HG03469 (cell line): ENCODE measurements at regions not wholly inside any gene's neighbourhood (a gene's known extent, or its start where the extent isn't known, plus 50 kb on each side); places are given as distances from the start of the nearest gene placed in this dataset.
"Not testable (repeated sequence)": the region's sequence is repeated elsewhere in the genome, so short reads cannot be mapped to it uniquely, and the experiment has no call there.

Experiments used
- ATAC-seq: cut with Tn5 transposase; IDR thresholded peaks from one replicate; pipeline ENCODE4 v1.9.1; 2021; ENCODE audit warnings: mild to moderate bottlenecking, moderate library complexity, moderate number of reproducible peaks; ENCODE audit not compliant: unreplicated experiment

GRCh38 chr5:66234241-66234640, 90.1 kb downstream of the SREK1 start:
- ATAC-seq, result no peak

DNA sequence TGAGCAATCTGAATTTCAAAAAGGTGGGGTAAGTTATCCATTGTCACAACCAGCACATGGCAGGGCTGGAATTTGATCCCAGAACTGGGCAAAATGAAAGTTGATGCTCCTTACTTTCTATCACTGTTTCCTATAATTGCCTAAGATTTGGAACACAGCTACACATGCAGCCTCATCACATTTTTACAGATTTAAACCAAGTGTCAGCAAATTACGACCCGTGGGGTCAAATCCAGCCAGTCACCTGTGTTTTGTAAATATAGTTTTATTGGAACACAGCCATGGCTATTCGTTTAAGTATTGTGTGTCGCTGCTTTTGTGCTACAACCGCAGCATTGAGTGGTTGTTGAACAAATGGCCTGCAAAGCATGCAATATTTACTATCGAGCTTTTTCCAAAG, 94.3 kb downstream of the SREK1 start:
- no peak for ATAC-seq

GRCh38 chr5:66239034-66239433, 94.9 kb downstream of the SREK1 start:
- ATAC-seq, result no peak

GRCh38 chr5:66241136-66241825, 97.2 kb downstream of the SREK1 start:
- ATAC-seq, result no peak

GRCh38 chr5:66242050-66242715, 98.1 kb downstream of the SREK1 start:
- ATAC-seq, result no peak

GRCh38 chr5:66246608-66247007, 102.5 kb downstream of the SREK1 start:
- no peak for ATAC-seq

- no peak for ATAC-seq
These were observed 103.3 kb downstream of the SREK1 start for GRCh38 chr5:66247176-66247960.

DNA sequence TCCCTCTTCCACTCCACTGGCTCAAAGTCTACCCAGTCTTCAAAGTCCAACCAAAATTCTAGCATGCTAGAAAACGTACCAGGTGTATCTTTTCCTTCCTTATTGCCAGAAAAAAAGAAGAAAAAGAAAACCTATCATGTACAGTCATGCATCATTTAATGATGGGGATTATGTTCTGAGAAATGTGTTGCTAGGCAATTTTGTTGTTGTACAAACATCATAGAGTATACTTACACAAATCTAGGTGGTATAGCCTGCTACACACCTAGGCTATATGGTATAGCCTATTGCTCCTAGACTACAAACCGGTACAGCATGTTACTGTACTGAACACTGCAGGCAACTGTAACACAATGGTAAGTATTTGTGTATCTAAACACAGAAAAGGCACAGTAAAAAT, 104.8 kb downstream of the SREK1 start:
- ATAC-seq, result no peak

GRCh38 chr5:66249920-66250319, 105.8 kb downstream of the SREK1 start:
- ATAC-seq, result no peak

- ATAC-seq, result no peak
These were observed 108.7 kb downstream of the SREK1 start for GRCh38 chr5:66252849-66253248.

GRCh38 chr5:66255714-66256113, 111.6 kb downstream of the SREK1 start:
- ATAC-seq, result no peak

DNA sequence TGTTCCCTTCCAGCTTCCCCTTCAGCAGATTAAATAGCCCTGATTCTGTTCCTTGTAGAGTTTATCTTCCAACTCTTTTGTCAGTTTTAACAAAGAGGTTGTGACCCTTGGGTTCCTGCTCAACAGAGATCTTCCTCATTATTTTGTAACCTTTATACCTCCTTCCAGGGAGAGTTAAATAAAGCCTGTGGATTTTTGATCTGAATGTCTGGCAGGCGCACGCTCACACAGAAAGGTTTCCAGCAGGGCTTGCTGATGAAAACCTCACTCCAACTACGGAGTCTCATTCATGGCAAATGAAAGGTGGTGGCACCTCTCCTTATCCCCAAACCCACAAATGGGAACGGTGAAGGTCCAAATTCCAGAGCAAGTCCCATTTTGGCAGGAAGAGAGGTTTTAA, 129.0 kb downstream of the SREK1 start:
- ATAC-seq, result no peak

GRCh38 chr5:66276986-66277385, 132.9 kb downstream of the SREK1 start:
- no peak for ATAC-seq

- no peak for ATAC-seq
These were observed 133.9 kb downstream of the SREK1 start for GRCh38 chr5:66277981-66278380.

- ATAC-seq, result no peak
These were observed 137.2 kb downstream of the SREK1 start for GRCh38 chr5:66281294-66281693.

DNA sequence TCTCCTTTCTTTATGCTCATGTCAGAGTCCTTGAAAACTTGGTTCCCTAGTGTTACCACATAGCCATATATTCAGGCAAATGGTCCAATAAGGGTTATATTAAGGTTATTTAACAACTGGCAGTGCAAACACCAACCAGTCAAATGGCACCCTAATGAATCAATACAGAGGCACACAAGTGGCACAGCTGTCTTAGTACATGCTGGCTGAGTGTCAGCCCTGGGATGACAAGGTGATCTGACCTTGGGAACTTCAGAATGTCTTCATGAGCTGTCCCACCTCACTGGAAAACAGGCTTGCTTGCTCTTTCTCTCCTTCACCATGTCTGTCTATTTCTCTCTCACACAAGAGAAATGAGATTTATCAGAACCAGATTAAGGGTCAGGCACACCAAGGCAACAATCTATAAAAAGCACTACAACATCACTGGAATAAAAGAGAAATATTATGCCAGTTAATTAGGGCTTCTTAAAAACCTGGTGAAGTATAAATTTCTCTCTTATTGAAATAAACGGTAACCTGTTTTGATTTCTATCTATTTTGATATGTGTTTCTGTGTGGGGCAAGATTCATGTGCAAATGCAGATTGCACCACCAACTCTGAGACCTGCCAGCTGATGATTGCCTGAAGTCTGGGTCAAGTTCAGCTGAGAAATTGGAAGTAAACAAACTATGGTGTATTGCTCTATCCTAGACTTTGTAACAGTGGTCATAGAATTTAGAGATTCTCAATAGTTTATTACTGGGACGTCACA, 140.7 kb downstream of the SREK1 start:
- ATAC-seq, result no peak

DNA sequence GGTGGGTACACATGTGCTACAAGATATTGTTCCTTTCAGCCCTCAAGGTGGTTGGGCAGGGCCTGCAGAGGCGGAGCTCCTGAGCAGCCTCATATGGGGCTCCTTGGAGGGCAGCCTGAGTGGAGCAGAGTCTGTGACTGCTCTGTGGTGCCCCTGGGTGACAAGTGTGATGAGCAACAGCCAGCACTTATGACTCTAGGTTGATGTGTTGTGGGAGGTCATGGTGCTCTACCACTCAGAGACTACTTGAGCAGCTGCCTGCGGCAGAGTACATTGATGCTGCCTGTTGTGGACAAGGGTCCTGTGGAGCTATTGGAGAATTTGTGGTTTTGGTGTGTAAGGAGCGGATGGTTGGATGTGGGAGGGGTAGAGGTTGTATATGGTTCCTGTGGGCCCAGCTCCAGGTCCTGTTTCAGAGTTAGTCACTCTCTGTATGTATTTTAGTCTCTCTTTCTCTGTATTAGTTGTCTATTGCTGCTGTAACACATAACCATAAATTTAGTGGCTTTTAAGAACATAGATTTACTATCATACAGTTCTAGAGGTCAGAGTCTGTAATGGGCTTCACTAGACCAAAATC, 141.3 kb downstream of the SREK1 start:
- ATAC-seq, result no peak

- ATAC-seq, result no peak
These were observed 147.7 kb downstream of the SREK1 start for GRCh38 chr5:66291771-66292170.

DNA sequence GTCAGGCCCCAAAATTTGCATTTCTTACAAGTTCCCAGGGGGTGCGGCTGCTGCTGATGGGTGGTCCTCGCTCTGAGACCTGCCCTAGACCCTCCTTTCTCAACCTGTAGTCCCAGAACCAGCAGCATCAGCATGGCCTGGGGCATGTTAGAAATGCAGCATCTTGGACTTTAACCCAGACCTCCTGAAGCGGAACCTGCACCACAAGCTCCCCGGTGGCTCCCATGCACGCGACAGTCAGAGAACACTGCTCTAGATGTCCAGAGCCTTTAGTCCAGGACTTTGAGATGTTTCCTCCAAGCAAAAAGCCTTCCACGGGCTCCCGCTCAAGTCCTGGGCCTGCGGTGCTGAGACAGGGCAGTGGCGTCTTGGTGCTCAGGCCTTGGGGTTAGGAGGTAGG, 149.8 kb downstream of the SREK1 start:
- not testable (repeated sequence) for ATAC-seq

- ATAC-seq, result no peak
These were observed 155.4 kb downstream of the SREK1 start for GRCh38 chr5:66299463-66299862.

DNA sequence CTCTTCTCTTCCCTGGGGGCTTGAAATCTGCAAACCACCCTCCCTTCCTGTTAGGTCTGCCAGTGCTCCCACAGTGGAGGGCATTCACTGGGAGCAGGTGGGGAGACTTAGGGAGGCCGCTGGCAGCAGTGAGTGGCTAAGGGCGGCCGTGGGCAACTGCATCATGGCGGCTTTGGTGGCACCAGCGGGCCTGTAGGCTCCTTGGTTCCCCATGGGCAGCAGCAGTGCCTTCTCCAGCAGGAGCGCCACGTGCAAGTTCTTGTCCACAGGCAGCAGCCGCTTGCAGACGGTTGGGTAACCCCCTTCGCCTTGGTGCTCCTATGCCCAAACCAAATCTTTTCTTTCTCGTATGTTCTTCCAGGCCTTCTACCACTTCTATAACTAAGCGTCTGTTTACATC, 158.2 kb downstream of the SREK1 start:
- ATAC-seq, result no peak
